Neural cell (in vitro differentiated cells): ENCODE measurements at regions not wholly inside any gene's neighbourhood (a gene's known extent, or its start where the extent isn't known, plus 50 kb on each side); places are given as distances from the start of the nearest gene placed in this dataset.

Experiments used
- H2AFZ ChIP-seq: fragments of 200-600, 300-800 bp; sonication (generic), shearing (Covaris generic); 2 replicates; pipeline ENCODE4 v1.6.0; 2014; ENCODE audit warnings: low read depth, mild to moderate bottlenecking, antibody characterized with exemption, low read length, moderate library complexity
- H3F3A ChIP-seq: fragments of 200-600 bp; shearing (Covaris generic); 2 replicates; pipeline ENCODE4 v1.6.1; 2016; ENCODE audit warnings: mild to moderate bottlenecking, moderate library complexity, mixed read lengths, antibody characterized with exemption, low read length; ENCODE audit not compliant: insufficient read depth, poor library complexity, severe bottlenecking
- H3K27ac ChIP-seq: fragments of 200-600, 300-800 bp; sonication (generic), shearing (Covaris generic); 2 replicates; pipeline ENCODE4 v1.5.1; 2014; ENCODE audit warnings: mild to moderate bottlenecking, low read length, moderate library complexity
- H3K27me3 ChIP-seq: fragments of 300-800, 200-600 bp; sonication (generic), shearing (Covaris generic); 2 replicates; pipeline ENCODE4 v1.6.0; 2014; ENCODE audit warnings: mild to moderate bottlenecking, low read depth, low read length, moderate library complexity; ENCODE audit not compliant: insufficient read depth
- H3K36me3 ChIP-seq: fragments of 300-800, 200-600 bp; sonication (generic), shearing (Covaris generic); 2 replicates; pipeline ENCODE4 v1.5.1; 2014; ENCODE audit warnings: mild to moderate bottlenecking, antibody characterized with exemption, low read length, moderate library complexity; ENCODE audit not compliant: insufficient read depth
- H3K4me2 ChIP-seq: fragments of 300-800, 200-600 bp; sonication (generic), shearing (Covaris generic); 2 replicates; pipeline ENCODE4 v1.6.0; 2014; ENCODE audit warnings: mild to moderate bottlenecking, low read length
- H3K4me3 ChIP-seq: fragments of 300-800, 200-600 bp; sonication (generic), shearing (Covaris generic); 2 replicates; pipeline ENCODE4 v1.5.1; 2014; ENCODE audit warnings: mild to moderate bottlenecking, low read length, moderate library complexity
- H3K79me2 ChIP-seq: fragments of 200-600 bp; shearing (Covaris generic); replicated peaks from 2 replicates; pipeline ENCODE4 v1.6.0; 2014; ENCODE audit warnings: mild to moderate bottlenecking, low read length, moderate library complexity; ENCODE audit not compliant: insufficient read depth
- H3K9ac ChIP-seq: fragments of 300-800, 200-600 bp; sonication (generic), shearing (Covaris generic); 2 replicates; pipeline ENCODE4 v1.6.1; 2016; ENCODE audit warnings: mild to moderate bottlenecking, low read length, mixed read lengths
- H3K9me2 ChIP-seq: fragments of 200-600 bp; shearing (Covaris generic); 2 replicates; pipeline ENCODE4 v1.6.1; 2016; ENCODE audit warnings: mild to moderate bottlenecking, low read length, mixed read lengths; ENCODE audit not compliant: insufficient read depth
- H3K9me3 ChIP-seq: fragments of 200-600, 300-800 bp; sonication (generic), shearing (Covaris generic); 2 replicates; pipeline ENCODE4 v1.6.1; 2016; ENCODE audit warnings: mild to moderate bottlenecking, mixed run types, low read length, moderate library complexity, mixed read lengths
- H4K20me1 ChIP-seq: fragments of 200-600 bp; shearing (Covaris generic); 2 replicates; pipeline ENCODE4 v1.6.1; 2016; ENCODE audit warnings: mild to moderate bottlenecking, mixed run types; ENCODE audit not compliant: insufficient read depth
- CTCF ChIP-seq: fragments of 450-650 bp; IDR thresholded peaks from 2 replicates; pipeline ENCODE4 v1.5.1; 2014; ENCODE audit warnings: antibody characterized with exemption, mild to moderate bottlenecking, moderate library complexity; ENCODE audit not compliant: poor library complexity, severe bottlenecking
- EP300 ChIP-seq: fragments of 450-650 bp; conservative IDR thresholded peaks from 2 replicates; pipeline ENCODE4 v1.6.1; 2014; ENCODE audit warnings: antibody characterized with exemption, mild to moderate bottlenecking, moderate library complexity; ENCODE audit not compliant: poor library complexity, severe bottlenecking
- EZH2 ChIP-seq: fragments of 200-600, 300-800 bp; shearing (Covaris generic), sonication (generic); IDR thresholded peaks from 2 replicates; pipeline ENCODE4 v1.6.1; 2014; ENCODE audit warnings: antibody characterized with exemption, low read length, borderline replicate concordance, mild to moderate bottlenecking; ENCODE audit not compliant: insufficient read depth, poor library complexity, severe bottlenecking
- MXI1 ChIP-seq: fragments of 450-650 bp; conservative IDR thresholded peaks from 2 replicates; pipeline ENCODE4 v1.6.1; 2014; ENCODE audit warnings: antibody characterized with exemption, mild to moderate bottlenecking; ENCODE audit not compliant: poor library complexity, severe bottlenecking
- POLR2AphosphoS5 ChIP-seq: IDR thresholded peaks from 2 replicates; pipeline ENCODE4 v1.6.1; 2012
- RAD21 ChIP-seq: fragments of 450-650 bp; conservative IDR thresholded peaks from 2 replicates; pipeline ENCODE4 v1.6.1; 2014; ENCODE audit warnings: antibody characterized with exemption, mild to moderate bottlenecking, moderate library complexity
- REST ChIP-seq: IDR thresholded peaks from 2 replicates; pipeline ENCODE4 v1.6.1; 2012; ENCODE audit warnings: borderline replicate concordance
- SMC3 ChIP-seq: fragments of 450-650 bp; conservative IDR thresholded peaks from 2 replicates; pipeline ENCODE4 v1.6.1; 2014; ENCODE audit warnings: antibody characterized with exemption, mild to moderate bottlenecking, moderate library complexity; ENCODE audit not compliant: poor library complexity
- TAF1 ChIP-seq: IDR thresholded peaks from 2 replicates; pipeline ENCODE4 v1.6.1; 2012; ENCODE audit warnings: low read depth

- H3K27me3 ChIP-seq = no peaks in the 10 kb centered on the region
- H3K4me2 ChIP-seq = no peak overlapping the region
Measured at GRCh38 chr10:63720676-63721075, 199.5 kb downstream of the REEP3 start.

GRCh38 chr10:63722537-63722936 lies 201.3 kb downstream of the REEP3 start:
- Histone ChIP-seq H2AFZ (no peak overlapping the region), H3K4me2 (no peak overlapping the region), H3K9ac (no peak overlapping the region), H3K9me2 (no peaks in the 10 kb centered on the region), H3F3A (no peaks in the 10 kb centered on the region), H3K27ac (no peak overlapping the region), H3K27me3 (no peaks in the 10 kb centered on the region), H3K36me3 (no peaks in the 10 kb centered on the region), H3K9me3 (no peaks in the 10 kb centered on the region), H3K79me2 (no peaks in the 10 kb centered on the region), H3K4me3 (no peak overlapping the region), H4K20me1 (no peaks in the 10 kb centered on the region)
- no peak for TF ChIP-seq CTCF
- no peak for TF ChIP-seq RAD21
- no peak for TF ChIP-seq MXI1
- TF ChIP-seq POLR2AphosphoS5 = no peak
- TF ChIP-seq REST = no peak
- TF ChIP-seq EZH2 = no peak
- no peak for TF ChIP-seq TAF1
- no peak for TF ChIP-seq SMC3
- TF ChIP-seq EP300 = no peak

More at GRCh38 chr10:63720676-63721075, 199.5 kb downstream of the REEP3 start:
- no peaks in the 10 kb centered on the region for H3K9me2 ChIP-seq
- H3K9me3 ChIP-seq = no peaks in the 10 kb centered on the region
- no peak overlapping the region for H3K4me3 ChIP-seq
- no peak overlapping the region for H2AFZ ChIP-seq
- no peaks in the 10 kb centered on the region for H4K20me1 ChIP-seq
- no peaks in the 10 kb centered on the region for H3K79me2 ChIP-seq
- H3K9ac ChIP-seq = no peak overlapping the region
- no peak overlapping the region for H3K27ac ChIP-seq
- no peaks in the 10 kb centered on the region for H3K36me3 ChIP-seq
- no peak for TF ChIP-seq REST
- no peaks in the 10 kb centered on the region for H3F3A ChIP-seq
